Left cardiac atrium (tissue), 4 donors: ENCODE measurements at regions not wholly inside any gene's neighbourhood (a gene's known extent, or its start where the extent isn't known, plus 50 kb on each side); places are given as distances from the start of the nearest gene placed in this dataset.

Experiments used
- ATAC-seq, 2 donors: fragments of 200-7000 bp; cut with Tn5 transposase; one replicate each; pipeline ENCODE4 v1.9.1; 2020; ENCODE audit warnings: mild to moderate bottlenecking in 2 of 2, moderate library complexity in 2 of 2
- DNase-seq: peaks from one replicate; pipeline ENCODE4 v3.0.0-alpha.2; 2020
- intact Hi-C, 2 donors: fragments of 100-400 bp; cut with DNase I; formaldehyde crosslinking; loops; one replicate each; pipeline versions ENCODE4 v1.14.1 to v1.15.1; 2022 to 2023
- donor health status: DM: no; HTN: yes; CAD: no.
- donor health status: DM: no; HTN: yes; CAD: no; lungs with severe emphysema.
- donor health status: DM: yes; HTN: yes; CAD: no.
- donor health status: Dilated cardiomyopathy.

DNA sequence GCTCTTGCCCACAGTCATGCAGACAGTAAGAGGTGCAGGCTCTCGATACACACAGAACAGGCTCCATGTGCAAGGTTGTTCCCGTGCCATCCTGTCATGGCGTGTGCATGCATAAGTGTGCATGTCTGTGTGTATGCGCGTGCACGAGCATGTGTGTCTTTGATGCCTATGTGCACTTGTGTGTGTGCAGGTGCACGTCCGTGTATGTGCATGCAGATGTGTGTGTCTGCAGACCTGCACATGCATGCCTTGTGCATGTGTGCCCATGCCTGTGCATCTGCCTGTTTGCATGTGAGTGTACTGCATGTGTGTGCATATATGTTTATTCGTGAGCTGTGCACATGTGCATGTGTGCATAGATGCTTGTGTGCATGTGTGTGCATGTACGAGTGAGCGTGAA lies 309.8 kb downstream of the TMEM121 start:
- ATAC-seq (no peak), DNase-seq (no peak)
- intact Hi-C loops: no loop called here

DNA sequence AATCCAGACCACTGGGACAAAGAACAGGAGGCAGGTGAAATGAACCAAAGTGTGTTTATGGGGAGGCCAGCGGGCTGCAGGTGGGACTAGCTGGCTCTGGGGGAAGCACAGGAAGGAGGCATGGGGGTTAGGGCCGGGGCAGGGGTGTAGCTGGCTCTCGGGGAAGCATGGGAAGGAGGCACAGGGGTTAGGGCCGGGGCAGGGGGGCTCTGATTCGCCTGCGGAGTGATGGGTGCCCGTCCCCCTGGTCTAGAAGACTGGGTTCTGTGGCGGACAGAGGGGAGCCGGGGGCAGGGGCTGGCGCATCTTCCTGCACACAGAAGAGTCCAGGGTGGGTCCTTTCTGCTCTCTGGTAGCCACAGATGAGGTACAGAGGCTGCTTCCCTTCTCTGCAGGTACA lies 310.3 kb downstream of the TMEM121 start:
- intact Hi-C loops: no loop called here
- DNase-seq (no peak), ATAC-seq (no peak)

DNA sequence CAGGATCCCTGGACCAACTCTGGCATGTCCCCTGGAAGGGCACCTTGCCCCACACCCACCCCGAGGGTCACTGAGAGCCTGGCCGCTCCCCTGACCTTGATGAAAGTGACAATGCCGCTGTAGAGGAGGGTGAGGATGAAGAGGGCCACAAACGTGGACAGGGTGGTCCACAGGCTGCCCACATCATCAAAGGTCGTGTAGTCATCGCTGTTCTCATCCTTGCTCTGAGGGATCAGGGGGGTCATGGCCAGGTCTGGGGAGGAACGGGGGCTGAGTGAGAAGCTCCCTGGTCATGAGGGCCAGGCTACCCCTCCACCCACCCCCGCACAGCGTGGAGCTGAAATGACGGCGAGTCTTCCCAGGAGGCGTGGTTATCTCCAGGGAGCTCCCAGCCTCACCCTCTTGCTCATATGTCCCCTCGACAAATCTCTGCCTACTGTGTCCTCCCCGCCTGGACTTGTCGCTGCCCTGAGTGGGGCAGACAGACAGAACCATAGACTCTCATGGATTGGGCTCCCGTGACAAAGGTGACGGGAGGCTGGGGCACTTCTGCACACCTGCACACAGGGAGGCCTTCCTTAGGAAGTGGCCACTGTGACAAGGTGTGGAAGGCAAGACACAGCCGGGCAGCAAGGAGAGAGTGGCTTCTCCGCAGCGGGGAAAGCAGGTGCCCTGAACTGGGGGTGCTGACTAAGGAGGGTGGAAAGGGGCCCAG lies 311.1 kb downstream of the TMEM121 start:
- no peak for DNase-seq
- intact Hi-C loops: no loop called here
- ATAC-seq: no peak

DNA sequence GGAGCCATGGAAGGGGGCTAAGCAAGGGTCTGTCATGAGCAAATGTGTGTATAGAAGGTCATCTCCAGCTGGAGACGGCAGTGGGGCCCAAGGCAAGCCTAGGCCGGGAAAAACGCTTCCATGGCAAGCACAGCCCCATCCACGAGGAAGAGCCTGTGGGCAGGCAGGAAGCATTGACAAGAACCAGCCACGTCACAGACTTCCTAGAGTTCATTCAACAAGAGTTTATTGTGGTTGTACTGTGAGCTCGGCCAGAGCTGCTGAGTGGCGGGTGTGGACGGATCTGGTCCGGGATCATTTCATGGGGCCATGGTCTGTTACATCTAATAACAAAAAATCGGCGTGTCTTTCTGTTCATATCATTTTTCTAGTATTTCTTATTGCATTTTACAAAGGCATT lies 311.7 kb downstream of the TMEM121 start:
- DNase-seq (no peak), ATAC-seq (no peak)
- intact Hi-C loops: no loop called here

DNA sequence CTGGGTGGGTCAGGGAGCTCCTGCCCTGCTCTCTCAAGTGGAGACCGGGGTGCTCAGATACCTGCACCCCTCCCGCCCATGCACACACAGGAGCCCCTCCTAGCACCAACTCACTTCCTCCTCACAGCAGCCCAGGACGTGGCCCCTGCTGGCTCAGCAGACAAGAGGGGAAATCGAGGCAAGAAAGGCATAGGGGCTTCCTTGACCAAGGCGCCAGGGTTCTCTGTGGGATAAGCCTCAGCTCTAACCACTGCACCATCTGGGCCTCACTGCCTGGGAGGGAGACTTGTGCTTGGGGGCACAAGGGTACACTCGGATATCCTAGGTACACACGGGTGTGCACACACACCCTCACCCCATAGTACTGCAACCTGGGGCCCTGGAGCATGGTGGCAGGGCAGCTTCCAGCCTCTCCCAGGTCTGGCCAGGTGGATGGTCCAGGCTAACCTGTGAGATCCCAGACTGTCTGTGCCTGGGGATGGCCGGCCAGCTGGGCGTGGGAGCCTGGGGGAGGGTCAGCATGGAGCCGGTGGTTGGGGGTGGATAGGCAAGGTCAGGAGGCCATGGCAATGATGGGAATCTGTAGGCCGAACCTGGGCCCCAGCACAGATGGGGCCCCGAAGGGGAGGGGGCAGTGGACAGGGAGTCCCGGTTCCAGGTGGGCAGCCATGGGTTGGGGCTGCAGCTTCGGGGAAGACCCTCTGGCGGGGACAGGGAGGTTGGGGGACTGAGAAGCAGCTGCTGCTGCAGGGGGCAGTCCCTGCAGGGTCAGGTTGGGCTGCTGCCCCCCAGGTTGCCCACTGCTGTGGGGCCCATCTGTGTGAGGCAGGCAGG lies 312.4 kb downstream of the TMEM121 start:
- no peak for ATAC-seq
- peak; percentile 9 for DNase-seq

DNA sequence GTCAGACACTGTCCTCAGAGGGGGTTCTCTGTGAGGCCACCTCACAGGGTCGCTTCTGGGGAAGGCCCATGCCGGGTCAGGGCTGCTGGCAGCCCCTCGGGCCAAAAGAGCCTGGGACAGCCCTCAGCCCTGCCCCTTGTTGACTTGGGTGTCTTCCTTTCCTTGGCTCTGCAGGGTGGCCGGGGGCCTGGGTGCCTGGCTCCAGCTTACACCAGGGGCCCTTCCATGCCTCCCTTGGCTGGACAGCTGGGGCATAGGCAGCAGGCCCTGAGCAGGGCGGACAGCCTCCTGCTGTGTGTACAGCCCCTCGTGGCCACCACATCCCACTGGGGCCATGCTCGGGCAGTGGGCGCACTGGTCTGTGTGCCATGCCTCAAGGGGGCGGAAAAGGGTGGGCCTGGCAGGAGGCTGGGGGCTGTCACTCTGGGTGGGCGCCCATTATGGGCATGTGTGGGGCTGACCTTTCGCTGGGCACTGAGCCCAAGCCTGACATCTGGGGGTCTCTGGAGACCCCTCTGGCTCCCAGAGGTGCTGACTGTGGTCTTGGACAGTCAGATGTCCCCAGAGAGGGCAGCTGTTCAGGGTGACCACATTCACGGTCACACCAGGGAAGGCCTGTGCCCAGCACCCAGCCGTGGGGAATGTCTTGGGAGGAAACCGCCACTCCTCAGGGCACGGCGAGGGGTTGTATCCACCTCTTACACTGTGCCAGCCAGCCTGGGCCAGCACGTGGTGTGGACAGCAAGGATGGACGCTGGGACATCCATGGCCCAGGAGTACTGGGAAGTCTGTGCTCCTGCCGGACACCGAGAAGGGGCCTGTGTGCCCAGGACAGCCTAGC lies 313.3 kb downstream of the TMEM121 start:
- intact Hi-C loops: no loop called here
- ATAC-seq (no peak), DNase-seq (peak; percentile 13)

More for the DNA sequence above, 312.4 kb downstream of the TMEM121 start:
- intact Hi-C loops: no loop called here

DNA sequence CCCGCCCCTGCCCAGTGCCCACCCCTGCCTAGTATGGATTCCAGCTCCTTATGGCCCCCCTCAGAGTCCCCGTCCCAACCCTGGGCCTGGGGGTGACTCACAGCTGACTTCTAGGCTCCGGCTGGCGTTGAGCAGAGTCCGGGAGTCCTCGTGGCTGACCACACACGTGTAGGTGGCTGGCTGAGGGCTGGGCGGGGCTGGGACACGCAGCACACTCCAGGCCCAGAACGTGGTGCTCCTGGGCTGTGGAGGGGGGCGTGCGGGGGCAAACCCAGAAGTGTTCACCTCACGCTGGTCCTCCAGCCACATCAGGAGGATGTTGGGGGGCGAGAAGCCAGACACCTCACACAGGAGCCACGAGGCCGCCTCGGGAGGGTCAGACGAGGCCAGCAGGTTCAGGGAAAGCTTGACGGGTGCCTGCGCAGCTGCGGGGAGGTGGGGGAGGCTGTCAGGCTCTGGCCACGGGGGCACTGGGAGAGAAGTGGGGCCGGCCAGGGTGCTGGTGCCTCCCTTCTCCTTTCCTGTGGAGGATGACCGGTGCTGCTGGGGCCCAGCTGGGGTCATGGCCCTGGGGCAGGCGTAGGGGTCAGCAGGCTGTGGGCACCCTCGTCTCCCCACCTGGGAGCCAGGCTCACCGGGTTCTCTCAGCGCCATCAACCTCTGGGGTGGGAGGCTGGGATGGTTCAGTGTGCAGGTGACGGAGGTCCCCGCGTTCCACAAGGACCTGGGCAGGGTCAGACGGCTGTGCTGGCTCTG lies 314.1 kb downstream of the TMEM121 start:
- DNase-seq (peak; percentile 10), ATAC-seq (no peak)
- intact Hi-C loops: no loop called here

DNA sequence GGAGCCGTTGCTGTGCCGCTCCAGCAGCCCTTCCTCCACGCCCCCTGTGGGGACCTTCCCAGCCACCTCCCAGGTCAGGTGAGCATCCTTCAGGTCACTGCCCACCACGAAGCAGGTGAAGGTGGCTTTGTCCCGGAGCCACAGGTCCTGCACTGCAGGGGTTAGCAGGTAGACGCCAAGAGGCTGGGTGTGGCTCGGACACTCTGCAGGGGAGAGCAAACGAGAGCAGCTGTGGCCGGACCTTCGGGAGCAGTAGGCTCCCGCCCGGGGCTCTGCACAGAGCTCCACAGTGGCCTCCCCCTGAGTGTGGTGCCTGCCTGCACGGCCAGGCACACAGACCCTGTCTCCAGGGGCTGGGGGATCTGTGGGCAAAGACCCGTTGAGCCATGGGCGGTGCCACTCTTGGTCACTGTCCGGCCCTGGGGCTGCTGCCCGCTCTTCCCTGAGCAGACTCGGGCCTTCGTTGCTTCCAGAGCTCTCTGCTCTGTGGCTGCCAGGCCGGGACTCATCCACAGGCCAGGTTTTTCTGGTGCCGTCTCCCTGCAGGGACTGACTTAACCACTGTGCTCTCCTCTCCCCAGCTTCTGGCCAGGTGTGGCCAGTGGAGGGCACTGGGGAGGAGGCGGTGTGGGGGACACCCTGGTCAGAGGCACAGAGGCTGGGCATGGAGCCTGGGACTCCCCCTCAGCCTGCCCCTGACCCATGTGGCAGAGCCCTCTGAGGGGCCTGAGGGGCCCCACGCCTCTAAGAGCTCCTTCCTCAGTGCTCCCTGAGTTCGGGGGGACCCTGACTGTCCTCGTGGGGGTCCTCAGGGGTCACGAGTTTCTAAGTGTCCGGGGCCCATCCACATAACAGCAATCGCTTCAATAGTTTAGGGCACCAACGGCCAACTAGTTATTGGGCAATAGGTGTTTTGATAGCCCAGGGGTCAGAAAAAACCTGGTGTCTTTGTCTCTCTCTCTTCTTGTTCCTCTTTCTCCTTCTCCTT lies 314.9 kb downstream of the TMEM121 start:
- DNase-seq (peak; percentile 16), ATAC-seq (no peak)
- intact Hi-C loops: no loop called here

DNA sequence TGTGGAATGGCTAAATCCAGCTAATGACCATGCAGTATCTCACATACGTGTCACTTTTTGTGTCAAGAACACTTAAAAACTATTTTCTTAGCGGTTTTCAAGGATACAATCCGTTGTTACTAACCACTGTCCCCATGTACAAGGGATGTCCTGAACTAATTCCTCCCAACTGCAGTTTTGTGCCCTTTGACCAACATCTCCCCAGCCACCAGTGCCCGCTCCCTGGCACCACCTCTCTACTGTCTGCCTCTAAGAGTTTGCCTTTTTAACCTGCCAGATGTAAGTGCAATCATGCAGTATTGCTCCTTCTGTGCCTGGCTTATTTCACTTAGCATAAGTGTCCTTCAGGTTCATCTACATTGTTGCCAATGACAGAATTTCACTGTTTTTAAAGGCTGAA lies 315.7 kb downstream of the TMEM121 start:
- ATAC-seq (no peak), DNase-seq (no peak)
- intact Hi-C loops: no loop called here

DNA sequence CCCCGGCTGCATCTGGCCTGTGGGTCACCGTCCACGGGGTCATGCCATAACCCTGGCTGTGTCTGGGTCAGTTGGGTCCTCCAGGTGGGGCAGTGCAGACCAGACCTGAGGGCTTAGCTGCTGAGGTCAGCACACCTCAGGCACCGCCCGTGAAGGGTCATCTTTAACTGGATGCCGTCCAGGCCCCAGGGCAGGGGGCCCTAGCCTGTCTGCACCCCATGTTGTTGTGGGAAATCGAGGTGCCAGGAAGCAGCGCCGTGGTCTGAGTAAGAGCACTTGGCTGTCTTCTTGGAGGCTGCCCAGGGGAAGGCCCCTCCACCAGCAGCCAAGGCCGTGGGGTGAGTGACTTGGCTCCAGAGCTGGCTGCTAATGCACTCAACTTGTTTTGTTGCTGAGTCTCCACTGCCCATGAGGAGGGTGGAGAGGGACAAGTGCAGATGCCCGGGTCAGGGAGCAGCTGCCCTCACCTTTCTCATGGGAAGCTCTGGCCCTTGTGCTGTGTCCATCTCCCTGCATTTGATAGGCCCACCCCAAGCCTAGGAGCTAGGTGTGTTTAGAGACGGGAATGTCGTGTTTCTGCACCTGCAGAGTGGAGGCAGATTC lies 317.2 kb downstream of the TMEM121 start:
- intact Hi-C loops: no loop called here
- DNase-seq (no peak), ATAC-seq (no peak)

DNA sequence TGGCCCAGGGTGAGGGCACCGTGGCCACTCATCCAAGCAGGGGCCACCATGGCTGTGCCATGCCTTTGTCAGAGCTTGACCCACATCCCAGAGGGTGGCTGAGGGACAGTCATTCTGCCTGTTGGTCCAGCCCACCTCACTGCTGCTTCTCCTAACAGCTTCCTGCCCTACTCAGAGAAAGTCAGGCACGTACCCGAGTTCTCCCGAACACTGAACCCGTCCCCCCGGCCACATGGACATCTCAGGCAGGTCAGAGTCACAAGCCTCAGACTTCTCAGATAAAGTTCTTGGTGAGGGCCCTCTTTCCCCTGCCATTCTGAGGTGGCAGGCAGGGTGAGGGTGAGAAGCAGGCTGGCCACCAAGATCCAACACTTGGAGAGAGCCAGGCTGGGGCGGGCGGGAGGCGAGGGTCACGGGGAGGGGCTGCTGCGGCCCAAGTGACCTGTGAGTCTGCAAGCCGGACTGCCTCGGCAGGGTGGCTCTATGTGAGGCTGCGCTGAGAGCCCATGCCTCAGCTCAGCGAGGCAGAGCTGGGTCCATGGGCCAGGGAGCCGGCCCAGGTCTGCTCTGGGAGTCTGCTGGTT lies 317.8 kb downstream of the TMEM121 start:
- DNase-seq (peak; percentile 13), ATAC-seq (no peak)
- intact Hi-C loops: no loop called here

DNA sequence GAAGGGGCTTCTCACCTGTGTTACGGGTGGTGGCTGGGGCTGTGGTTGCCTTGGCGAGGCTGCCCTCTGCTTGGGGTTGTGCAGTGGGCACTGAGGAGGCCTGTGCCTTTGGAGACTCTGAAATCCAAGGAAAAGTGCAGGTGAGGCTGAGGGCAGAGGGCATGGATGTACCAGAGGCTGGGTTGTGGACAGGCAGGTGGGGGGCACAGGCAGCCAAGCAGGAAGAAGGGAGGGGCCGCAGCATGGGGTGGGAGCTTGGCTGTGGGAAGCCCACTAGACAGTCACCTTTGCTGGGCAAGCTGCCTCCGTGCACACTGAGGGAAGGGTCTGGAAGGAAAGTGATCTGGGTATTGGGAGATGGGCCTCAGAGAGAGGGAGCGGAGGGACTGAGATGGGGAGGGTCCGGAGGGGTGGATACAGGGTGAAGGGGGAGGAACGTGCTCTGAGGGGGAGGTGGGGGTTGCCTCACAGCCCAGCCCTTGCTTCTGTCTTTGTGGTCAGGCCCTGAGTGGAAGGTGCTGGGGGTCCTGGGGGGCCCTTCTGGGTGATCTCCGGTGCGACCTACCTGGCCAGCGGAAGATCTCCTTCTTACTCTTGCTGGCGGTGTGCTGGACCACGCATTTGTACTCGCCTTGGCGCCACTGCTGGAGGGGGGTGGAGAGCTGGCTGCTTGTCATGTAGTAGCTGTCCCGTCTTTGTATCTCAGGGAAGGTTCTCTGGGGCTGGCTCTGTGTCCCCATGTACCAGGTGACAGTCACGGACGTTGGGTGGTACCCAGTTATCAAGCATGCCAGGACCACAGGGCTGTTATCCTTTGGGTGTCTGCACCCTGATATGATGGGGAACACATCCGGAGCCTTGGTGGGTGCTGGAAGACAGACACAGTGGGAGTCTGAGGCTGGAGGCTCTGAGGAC lies 318.7 kb downstream of the TMEM121 start:
- ATAC-seq (no peak), DNase-seq (no peak)
- intact Hi-C loops: no loop called here

DNA sequence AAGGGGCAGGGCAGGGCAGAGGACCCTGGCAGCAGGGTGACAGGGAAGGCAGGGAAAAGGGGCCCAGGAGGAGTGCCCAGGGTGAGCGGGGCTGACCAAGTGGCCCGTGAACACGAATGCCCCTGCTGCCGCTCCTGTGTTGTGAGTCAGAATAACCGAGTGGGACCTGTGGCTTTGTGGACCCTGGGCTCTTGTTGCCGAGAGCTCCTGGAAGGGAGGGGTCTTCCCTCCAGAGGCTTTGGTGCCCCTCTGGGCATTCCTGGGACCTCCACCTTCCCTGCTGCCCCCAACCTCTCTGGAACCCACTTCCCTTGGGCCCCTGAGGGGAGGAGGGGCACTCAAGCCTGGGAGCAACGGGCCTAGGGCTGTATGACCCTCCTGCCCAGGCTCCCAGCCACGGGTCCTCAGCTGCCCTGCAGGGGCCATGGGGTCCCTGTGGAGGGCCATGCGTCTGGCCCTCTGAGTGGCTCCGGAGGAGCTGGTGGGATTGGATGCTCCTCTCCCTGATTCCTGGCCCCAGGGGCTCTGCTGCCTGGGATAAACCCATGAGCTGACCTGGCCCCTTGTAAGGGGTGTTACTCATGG lies 319.4 kb downstream of the TMEM121 start:
- intact Hi-C loops: no loop called here
- DNase-seq: peak; percentile 10
- ATAC-seq: no peak

DNA sequence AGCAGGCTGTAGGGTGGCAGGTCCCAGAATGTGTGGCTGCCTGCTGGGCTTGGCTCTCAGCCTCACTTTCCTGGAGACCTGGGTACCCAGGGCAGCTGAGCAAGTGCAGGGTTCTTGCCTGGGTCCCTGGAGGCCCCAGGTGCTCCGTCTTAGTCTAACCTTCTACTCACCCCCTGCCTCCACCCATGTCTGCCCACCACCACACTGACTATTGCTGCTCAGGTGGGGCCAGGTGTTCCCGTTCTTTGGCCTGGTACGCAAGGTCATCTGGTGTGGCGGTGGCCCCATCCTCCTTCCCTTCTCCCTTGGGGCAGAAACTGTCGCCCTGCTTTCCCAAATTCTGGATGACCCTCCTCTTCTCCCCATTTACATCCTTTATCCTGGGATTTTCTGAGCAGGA lies 319.9 kb downstream of the TMEM121 start:
- ATAC-seq: no peak
- no peak for DNase-seq
- intact Hi-C loops: no loop called here

DNA sequence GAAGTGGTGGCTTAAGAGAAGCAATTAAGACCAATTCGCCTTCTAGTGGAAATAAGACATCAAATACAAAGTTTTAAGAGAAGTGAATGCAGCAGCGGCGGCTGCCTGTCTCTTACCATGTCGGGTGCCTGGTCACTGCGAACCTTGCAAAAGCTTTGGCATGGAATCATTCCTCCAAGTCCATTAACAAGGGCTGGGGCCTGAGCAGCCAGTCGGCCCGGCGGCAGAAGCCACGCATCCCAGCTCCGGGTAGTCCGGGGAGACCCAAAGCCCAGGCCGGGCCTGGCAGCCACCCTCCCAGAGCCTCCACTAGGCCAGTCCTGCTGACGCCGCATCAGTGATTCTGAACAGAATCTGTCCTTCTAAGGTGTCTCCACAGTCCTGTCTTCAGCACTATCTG lies 321.0 kb downstream of the TMEM121 start:
- intact Hi-C loops: no loop called here
- DNase-seq: no peak
- ATAC-seq: no peak

DNA sequence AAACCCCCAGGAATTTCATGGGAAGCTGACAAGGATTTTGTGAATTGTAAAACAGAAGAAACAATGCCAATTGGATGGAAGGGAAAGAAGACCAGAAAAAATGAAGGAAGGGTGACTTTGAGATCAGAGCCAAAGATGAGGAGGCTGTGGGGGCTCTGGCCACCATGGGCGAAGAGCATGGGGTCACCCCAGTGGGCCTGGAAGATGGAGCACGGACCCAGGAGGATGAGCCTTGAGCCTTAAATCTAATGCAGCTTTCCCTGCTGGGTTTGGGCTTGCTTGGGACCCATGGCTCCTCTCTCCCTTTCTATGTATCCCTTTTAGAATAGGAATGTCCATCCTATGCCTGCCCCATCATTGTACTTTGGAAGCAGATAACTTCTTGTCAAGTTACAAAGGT lies 322.2 kb downstream of the TMEM121 start:
- ATAC-seq (no peak), DNase-seq (no peak)
- intact Hi-C loops: no loop called here
